WTC11 (cell line): ENCODE measurements at regions not wholly inside any gene's neighbourhood (a gene's known extent, or its start where the extent isn't known, plus 50 kb on each side); places are given as distances from the start of the nearest gene placed in this dataset.

ENCODE experiments used
- JUN ChIP-seq: sonication (generic); formaldehyde crosslinking; IDR thresholded peaks from 2 replicates; pipeline ENCODE4 v1.8.0; 2023; ENCODE audit warnings: mild to moderate bottlenecking, missing genetic modification reagents
- NFYB ChIP-seq: sonication (generic); formaldehyde crosslinking; conservative IDR thresholded peaks from 2 replicates; pipeline ENCODE4 v1.8.0; 2022; ENCODE audit warnings: low read depth, missing genetic modification reagents
- NR2C2 ChIP-seq: sonication (generic); formaldehyde crosslinking; IDR thresholded peaks from 2 replicates; pipeline ENCODE4 v1.8.0; 2022; ENCODE audit warnings: mild to moderate bottlenecking, missing genetic modification reagents
- NR3C1 ChIP-seq: sonication (generic); formaldehyde crosslinking; conservative IDR thresholded peaks from 2 replicates; pipeline ENCODE4 v1.8.1; 2023; ENCODE audit warnings: low read depth, mild to moderate bottlenecking, missing genetic modification reagents
- RELA ChIP-seq: sonication (generic); formaldehyde crosslinking; IDR thresholded peaks from 2 replicates; pipeline ENCODE4 v1.8.1; 2022; ENCODE audit warnings: missing genetic modification reagents, mild to moderate bottlenecking, borderline replicate concordance
- SMAD4 ChIP-seq: sonication (generic); formaldehyde crosslinking; IDR thresholded peaks from 2 replicates; pipeline ENCODE4 v1.8.0; 2022; ENCODE audit warnings: mild to moderate bottlenecking, missing genetic modification reagents
- TEAD4 ChIP-seq: sonication (generic); formaldehyde crosslinking; IDR thresholded peaks from 2 replicates; pipeline ENCODE4 v1.8.0; 2022; ENCODE audit warnings: mild to moderate bottlenecking, missing genetic modification reagents
- ZBTB21 ChIP-seq: sonication (generic); formaldehyde crosslinking; IDR thresholded peaks from 2 replicates; pipeline ENCODE4 v1.8.1; 2023; ENCODE audit warnings: mild to moderate bottlenecking, missing genetic modification reagents, borderline replicate concordance
- ZNF263 ChIP-seq: sonication (generic); formaldehyde crosslinking; IDR thresholded peaks from 2 replicates; pipeline ENCODE4 v1.8.1; 2022; ENCODE audit warnings: low read depth, mild to moderate bottlenecking, moderate library complexity, missing genetic modification reagents
- ZNF671 ChIP-seq: fragments of 250-450 bp; sonication (Bioruptor Pico); IDR thresholded peaks from 2 replicates; pipeline ENCODE4 v1.8.0; 2021; ENCODE audit warnings: mild to moderate bottlenecking
- TF ChIP-seq, protein P1 (sequence below): fragments of 200-600 bp; IDR thresholded peaks from 2 replicates; pipeline ENCODE4 v1.8.0; 2022; ENCODE audit warnings: antibody characterized with exemption

DNA sequence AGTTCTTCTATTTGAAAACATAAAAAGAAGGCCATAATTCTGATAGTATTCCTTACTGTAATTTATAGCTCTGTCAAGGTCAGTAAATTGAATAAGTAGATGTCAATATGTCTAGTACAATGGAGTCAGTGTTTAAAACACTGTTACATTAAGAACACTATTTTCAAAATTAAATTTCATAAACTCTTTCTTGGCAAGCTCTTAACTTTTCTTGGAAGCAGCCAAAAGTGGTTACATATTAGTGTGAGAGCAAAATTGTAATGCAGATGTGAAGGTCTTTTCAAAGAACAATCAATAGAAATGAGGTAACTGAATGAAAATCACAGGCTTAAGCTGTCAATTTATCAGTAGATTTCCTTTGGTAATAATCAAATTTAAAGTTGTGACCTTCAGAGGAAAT lies 722.4 kb upstream of the NOVA1 start:
- TF ChIP-seq JUN (CRISPR knock-in tag), result no peak
- TF ChIP-seq TEAD4 (CRISPR knock-in tag), result no peak
- TF ChIP-seq NFYB, result no peak
- TF ChIP-seq ZNF263 (CRISPR knock-in tag), result no peak
- no peak for TF ChIP-seq SMAD4 (CRISPR knock-in tag)
- TF ChIP-seq NR3C1 (CRISPR knock-in tag), result no peak
- TF ChIP-seq RELA (CRISPR knock-in tag), result no peak
- TF ChIP-seq, protein P1, sequence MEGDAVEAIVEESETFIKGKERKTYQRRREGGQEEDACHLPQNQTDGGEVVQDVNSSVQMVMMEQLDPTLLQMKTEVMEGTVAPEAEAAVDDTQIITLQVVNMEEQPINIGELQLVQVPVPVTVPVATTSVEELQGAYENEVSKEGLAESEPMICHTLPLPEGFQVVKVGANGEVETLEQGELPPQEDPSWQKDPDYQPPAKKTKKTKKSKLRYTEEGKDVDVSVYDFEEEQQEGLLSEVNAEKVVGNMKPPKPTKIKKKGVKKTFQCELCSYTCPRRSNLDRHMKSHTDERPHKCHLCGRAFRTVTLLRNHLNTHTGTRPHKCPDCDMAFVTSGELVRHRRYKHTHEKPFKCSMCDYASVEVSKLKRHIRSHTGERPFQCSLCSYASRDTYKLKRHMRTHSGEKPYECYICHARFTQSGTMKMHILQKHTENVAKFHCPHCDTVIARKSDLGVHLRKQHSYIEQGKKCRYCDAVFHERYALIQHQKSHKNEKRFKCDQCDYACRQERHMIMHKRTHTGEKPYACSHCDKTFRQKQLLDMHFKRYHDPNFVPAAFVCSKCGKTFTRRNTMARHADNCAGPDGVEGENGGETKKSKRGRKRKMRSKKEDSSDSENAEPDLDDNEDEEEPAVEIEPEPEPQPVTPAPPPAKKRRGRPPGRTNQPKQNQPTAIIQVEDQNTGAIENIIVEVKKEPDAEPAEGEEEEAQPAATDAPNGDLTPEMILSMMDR, result no peak
- no peak for TF ChIP-seq ZNF671
- TF ChIP-seq ZBTB21 (CRISPR knock-in tag), result no peak
- no peak for TF ChIP-seq NR2C2 (CRISPR knock-in tag)
